KMS-11 (cell line): ENCODE measurements at regions not wholly inside any gene's neighbourhood (a gene's known extent, or its start where the extent isn't known, plus 50 kb on each side); places are given as distances from the start of the nearest gene placed in this dataset.

Experiments used
- H2AFZ ChIP-seq: fragments of 200-600 bp; sonication (generic); 2 replicates; pipeline ENCODE4 v1.6.1; 2016; ENCODE audit warnings: antibody characterized with exemption, mixed run types, low read depth
- H3K27ac ChIP-seq: fragments of 200-600 bp; sonication (generic); 2 replicates; pipeline ENCODE4 v1.6.1; 2016; ENCODE audit warnings: mild to moderate bottlenecking, mixed run types
- H3K27me3 ChIP-seq: fragments of 200-600 bp; sonication (generic); 2 replicates; pipeline ENCODE4 v1.6.1; 2017; ENCODE audit warnings: mild to moderate bottlenecking, low read depth, mixed run types, moderate library complexity; ENCODE audit not compliant: insufficient read depth
- H3K36me3 ChIP-seq: fragments of 200-600 bp; sonication (generic); 2 replicates; pipeline ENCODE4 v1.6.1; 2017; ENCODE audit warnings: mild to moderate bottlenecking, mixed run types; ENCODE audit not compliant: insufficient read depth
- H3K4me1 ChIP-seq: fragments of 200-600 bp; sonication (generic); 2 replicates; pipeline ENCODE4 v1.6.1; 2016; ENCODE audit warnings: mild to moderate bottlenecking, low read depth, mixed run types; ENCODE audit not compliant: poor library complexity, severe bottlenecking
- H3K4me2 ChIP-seq: fragments of 200-600 bp; sonication (generic); 2 replicates; pipeline ENCODE4 v1.7.0; 2016; ENCODE audit warnings: mild to moderate bottlenecking, mixed run types
- H3K4me3 ChIP-seq: fragments of 200-600 bp; sonication (generic); IDR thresholded peaks from 2 replicates; pipeline ENCODE4 v1.6.1; 2017; ENCODE audit warnings: low read depth, low read length, mixed read lengths; ENCODE audit not compliant: insufficient read depth
- H3K79me2 ChIP-seq: fragments of 200-600 bp; sonication (generic); 2 replicates; pipeline ENCODE4 v1.6.1; 2016; ENCODE audit warnings: low read depth, mixed run types; ENCODE audit not compliant: insufficient read depth
- H3K9ac ChIP-seq: fragments of 200-600 bp; sonication (generic); 2 replicates; pipeline ENCODE4 v1.6.1; 2016; ENCODE audit warnings: mild to moderate bottlenecking, mixed run types
- H4K20me1 ChIP-seq: fragments of 200-600 bp; sonication (generic); 2 replicates; pipeline ENCODE4 v1.6.1; 2016; ENCODE audit warnings: mild to moderate bottlenecking, mixed run types; ENCODE audit not compliant: insufficient read depth
- TF ChIP-seq, protein P1 (sequence below): fragments of 200-600 bp; sonication (generic); conservative IDR thresholded peaks from 2 replicates; pipeline ENCODE4 v1.6.1; 2017; ENCODE audit warnings: low read depth, mild to moderate bottlenecking, antibody characterized with exemption, low read length, moderate library complexity, mixed read lengths

- Histone ChIP-seq H3K4me3 (no peak overlapping the region), H3K4me2 (no peak overlapping the region), H3K27ac (no peak overlapping the region), H3K79me2 (no peaks in the 10 kb centered on the region), H3K4me1 (no peaks in the 10 kb centered on the region), H2AFZ (no peak overlapping the region), H4K20me1 (no peaks in the 10 kb centered on the region), H3K36me3 (no peaks in the 10 kb centered on the region), H3K27me3 (no peaks in the 10 kb centered on the region), H3K9ac (no peak overlapping the region)
- TF ChIP-seq, protein P1, sequence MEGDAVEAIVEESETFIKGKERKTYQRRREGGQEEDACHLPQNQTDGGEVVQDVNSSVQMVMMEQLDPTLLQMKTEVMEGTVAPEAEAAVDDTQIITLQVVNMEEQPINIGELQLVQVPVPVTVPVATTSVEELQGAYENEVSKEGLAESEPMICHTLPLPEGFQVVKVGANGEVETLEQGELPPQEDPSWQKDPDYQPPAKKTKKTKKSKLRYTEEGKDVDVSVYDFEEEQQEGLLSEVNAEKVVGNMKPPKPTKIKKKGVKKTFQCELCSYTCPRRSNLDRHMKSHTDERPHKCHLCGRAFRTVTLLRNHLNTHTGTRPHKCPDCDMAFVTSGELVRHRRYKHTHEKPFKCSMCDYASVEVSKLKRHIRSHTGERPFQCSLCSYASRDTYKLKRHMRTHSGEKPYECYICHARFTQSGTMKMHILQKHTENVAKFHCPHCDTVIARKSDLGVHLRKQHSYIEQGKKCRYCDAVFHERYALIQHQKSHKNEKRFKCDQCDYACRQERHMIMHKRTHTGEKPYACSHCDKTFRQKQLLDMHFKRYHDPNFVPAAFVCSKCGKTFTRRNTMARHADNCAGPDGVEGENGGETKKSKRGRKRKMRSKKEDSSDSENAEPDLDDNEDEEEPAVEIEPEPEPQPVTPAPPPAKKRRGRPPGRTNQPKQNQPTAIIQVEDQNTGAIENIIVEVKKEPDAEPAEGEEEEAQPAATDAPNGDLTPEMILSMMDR, result no peak
Observed at GRCh38 chr7:125833839-125834238, 904.2 kb upstream of the POT1 start.

GRCh38 chr7:125830743-125831142 lies 901.1 kb upstream of the POT1 start:
- H3K9ac ChIP-seq, result no peak overlapping the region
- H3K36me3 ChIP-seq, result no peaks in the 10 kb centered on the region
- no peaks in the 10 kb centered on the region for H3K79me2 ChIP-seq
- H3K4me3 ChIP-seq, result no peak overlapping the region
- H3K27ac ChIP-seq, result no peak overlapping the region
- no peaks in the 10 kb centered on the region for H4K20me1 ChIP-seq
- no peaks in the 10 kb centered on the region for H3K27me3 ChIP-seq
- H2AFZ ChIP-seq, result no peak overlapping the region
- no peaks in the 10 kb centered on the region for H3K4me1 ChIP-seq
- TF ChIP-seq, protein P1, result no peak
- no peak overlapping the region for H3K4me2 ChIP-seq

- Histone ChIP-seq H4K20me1 (no peaks in the 10 kb centered on the region), H3K4me3 (no peak overlapping the region), H3K9ac (no peak overlapping the region), H3K27ac (no peak overlapping the region), H3K79me2 (no peaks in the 10 kb centered on the region), H3K36me3 (no peaks in the 10 kb centered on the region), H3K4me1 (no peaks in the 10 kb centered on the region), H2AFZ (no peak overlapping the region), H3K27me3 (no peaks in the 10 kb centered on the region), H3K4me2 (no peak overlapping the region)
- TF ChIP-seq, protein P1, result no peak
Observed at GRCh38 chr7:125828153-125828700, 898.6 kb upstream of the POT1 start.

- H3K36me3 ChIP-seq, result no peaks in the 10 kb centered on the region
- TF ChIP-seq, protein P1, result no peak
- H3K9ac ChIP-seq, result no peak overlapping the region
- no peaks in the 10 kb centered on the region for H3K4me1 ChIP-seq
- H2AFZ ChIP-seq, result no peak overlapping the region
- H3K27ac ChIP-seq, result no peak overlapping the region
- no peaks in the 10 kb centered on the region for H4K20me1 ChIP-seq
- no peak overlapping the region for H3K4me2 ChIP-seq
- no peak overlapping the region for H3K4me3 ChIP-seq
- no peaks in the 10 kb centered on the region for H3K79me2 ChIP-seq
- no peaks in the 10 kb centered on the region for H3K27me3 ChIP-seq
Observed at GRCh38 chr7:125823538-125823937, 893.9 kb upstream of the POT1 start.
